ENCODE measurements at regions not wholly inside any gene's neighbourhood (a gene's known extent, or its start where the extent isn't known, plus 50 kb on each side); places are given as distances from the start of the nearest gene placed in this dataset.

DNA sequence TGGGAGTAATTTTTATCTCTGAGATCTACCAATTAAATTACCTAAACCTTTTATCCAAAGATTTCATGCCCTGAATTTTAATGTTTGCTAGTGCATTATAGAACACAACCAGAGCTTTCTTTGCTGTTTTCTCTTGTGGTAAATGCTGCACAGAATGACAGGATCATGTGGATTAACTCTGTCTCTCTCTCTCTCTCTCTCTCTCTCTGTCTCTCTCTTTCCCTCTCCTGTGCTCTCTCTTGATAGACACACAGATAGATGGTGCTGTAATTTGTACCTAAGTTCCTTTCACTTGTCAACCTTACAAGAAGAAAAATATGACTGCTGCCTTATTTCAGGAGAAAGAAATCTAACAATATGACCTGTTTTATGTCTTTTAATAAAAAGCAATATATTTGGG, 211.2 kb upstream of the WDFY3 start:
- TF ChIP-seq, protein P1, sequence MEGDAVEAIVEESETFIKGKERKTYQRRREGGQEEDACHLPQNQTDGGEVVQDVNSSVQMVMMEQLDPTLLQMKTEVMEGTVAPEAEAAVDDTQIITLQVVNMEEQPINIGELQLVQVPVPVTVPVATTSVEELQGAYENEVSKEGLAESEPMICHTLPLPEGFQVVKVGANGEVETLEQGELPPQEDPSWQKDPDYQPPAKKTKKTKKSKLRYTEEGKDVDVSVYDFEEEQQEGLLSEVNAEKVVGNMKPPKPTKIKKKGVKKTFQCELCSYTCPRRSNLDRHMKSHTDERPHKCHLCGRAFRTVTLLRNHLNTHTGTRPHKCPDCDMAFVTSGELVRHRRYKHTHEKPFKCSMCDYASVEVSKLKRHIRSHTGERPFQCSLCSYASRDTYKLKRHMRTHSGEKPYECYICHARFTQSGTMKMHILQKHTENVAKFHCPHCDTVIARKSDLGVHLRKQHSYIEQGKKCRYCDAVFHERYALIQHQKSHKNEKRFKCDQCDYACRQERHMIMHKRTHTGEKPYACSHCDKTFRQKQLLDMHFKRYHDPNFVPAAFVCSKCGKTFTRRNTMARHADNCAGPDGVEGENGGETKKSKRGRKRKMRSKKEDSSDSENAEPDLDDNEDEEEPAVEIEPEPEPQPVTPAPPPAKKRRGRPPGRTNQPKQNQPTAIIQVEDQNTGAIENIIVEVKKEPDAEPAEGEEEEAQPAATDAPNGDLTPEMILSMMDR (IDR thresholded peaks at IDR 0.05): no peak
- no peak for TF ChIP-seq POLR2A (IDR thresholded peaks at IDR 0.05)

Measured in stomach (tissue), 4 donors.